WI38 (cell line): ENCODE measurements at regions not wholly inside any gene's neighbourhood (a gene's known extent, or its start where the extent isn't known, plus 50 kb on each side); places are given as distances from the start of the nearest gene placed in this dataset.

Experiments used
- H3K4me3 ChIP-seq: 2 replicates; pipeline ENCODE4 v1.5.1; 2011; ENCODE audit warnings: low read depth, mild to moderate bottlenecking, control low read depth, low read length
- CTCF ChIP-seq: IDR thresholded peaks from 2 replicates; pipeline ENCODE4 v1.5.1; 2012; ENCODE audit warnings: low read depth, mild to moderate bottlenecking, control low read depth, low read length

GRCh38 chr9:120182011-120182410 is 398.0 kb downstream of the CDK5RAP2 start:
- no peak overlapping the region for H3K4me3 ChIP-seq
- no peak for TF ChIP-seq CTCF

GRCh38 chr9:120177121-120177520 is 402.8 kb downstream of the CDK5RAP2 start:
- no peak for TF ChIP-seq CTCF
- H3K4me3 ChIP-seq: no peak overlapping the region

- TF ChIP-seq CTCF: no peak
- H3K4me3 ChIP-seq: no peak overlapping the region
Measured at GRCh38 chr9:120175031-120175430, 404.9 kb downstream of the CDK5RAP2 start.

- no peak for TF ChIP-seq CTCF
Measured at GRCh38 chr9:120161776-120162175, 418.2 kb downstream of the CDK5RAP2 start.

GRCh38 chr9:120158221-120158620 is 421.7 kb downstream of the CDK5RAP2 start:
- no peak for TF ChIP-seq CTCF
- no peak overlapping the region for H3K4me3 ChIP-seq

More at GRCh38 chr9:120161776-120162175, 418.2 kb downstream of the CDK5RAP2 start:
- no peak overlapping the region for H3K4me3 ChIP-seq

- no peak overlapping the region for H3K4me3 ChIP-seq
- no peak for TF ChIP-seq CTCF
Measured at GRCh38 chr9:120156376-120156775, 423.6 kb downstream of the CDK5RAP2 start.

GRCh38 chr9:120153258-120153657 is 426.7 kb downstream of the CDK5RAP2 start:
- no peak for TF ChIP-seq CTCF
- H3K4me3 ChIP-seq: no peak overlapping the region
